Suppressor macrophage (primary cell): ENCODE measurements at regions not wholly inside any gene's neighbourhood (a gene's known extent, or its start where the extent isn't known, plus 50 kb on each side); places are given as distances from the start of the nearest gene placed in this dataset.

Experiments used
- DNase-seq, 4 experiments: peaks; one replicate each; pipeline ENCODE4 v3.0.0-alpha.2; 2020 to 2022

DNA sequence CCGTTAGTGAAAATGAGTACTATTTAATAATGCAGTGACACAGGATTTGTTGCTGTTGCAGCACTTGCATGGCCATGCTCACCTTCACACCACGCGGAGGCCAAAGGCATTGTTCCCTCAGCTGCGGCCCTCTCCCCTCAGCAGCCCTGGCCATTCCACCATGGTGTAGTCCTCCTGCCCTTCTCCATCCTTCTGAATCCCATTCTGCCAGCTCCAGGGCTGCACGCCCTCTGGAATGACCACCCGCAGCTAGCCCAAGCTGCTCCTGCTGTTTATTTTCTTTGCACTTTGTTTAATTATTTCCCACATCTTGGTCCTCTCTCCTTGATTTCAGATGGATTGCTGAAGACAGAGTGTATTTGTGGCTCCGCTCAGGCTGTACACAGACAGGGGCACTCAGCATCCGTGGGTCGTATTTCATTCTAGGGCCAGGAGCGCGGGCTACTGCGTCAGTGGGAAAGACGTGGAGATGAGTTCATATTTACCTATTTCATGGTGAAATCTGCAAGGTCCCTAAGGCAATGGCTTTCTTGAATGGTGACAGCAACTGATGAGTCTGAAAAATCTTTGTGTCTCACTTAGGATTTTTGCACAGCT lies 81.4 kb upstream of the DUSP22 start:
- DNase-seq: no peak

DNA sequence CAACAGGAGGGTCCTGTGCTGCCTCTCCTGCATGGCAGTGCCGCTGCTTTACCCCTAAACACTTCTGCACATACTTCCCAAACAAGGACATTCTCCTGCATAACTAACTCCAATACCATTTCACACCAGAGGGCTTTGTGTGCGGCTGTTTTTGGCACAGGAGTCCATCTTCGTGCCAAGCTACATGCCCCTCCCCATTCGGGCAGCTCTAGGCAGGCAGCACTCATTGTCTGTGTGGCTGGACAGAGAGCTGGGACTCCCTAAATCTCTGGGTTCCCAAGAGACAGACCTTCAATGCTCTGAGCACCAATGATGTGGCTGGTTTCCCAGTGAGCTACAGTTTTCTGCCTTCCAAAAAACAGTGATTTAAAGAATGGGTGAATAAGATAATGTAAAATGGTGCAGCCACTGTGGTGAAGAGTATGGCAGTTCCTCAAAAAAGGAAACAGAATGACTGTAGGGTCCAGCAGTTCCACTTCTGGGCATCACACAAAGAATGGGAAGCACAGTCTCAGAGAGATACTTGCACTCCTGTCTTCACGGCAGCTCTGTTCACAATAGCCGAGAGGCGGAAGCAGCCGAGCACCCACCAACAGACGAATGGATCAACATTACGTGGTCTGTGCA lies 80.3 kb upstream of the DUSP22 start:
- DNase-seq: peak in 2 of 4 experiments; percentile 29 to 46

DNA sequence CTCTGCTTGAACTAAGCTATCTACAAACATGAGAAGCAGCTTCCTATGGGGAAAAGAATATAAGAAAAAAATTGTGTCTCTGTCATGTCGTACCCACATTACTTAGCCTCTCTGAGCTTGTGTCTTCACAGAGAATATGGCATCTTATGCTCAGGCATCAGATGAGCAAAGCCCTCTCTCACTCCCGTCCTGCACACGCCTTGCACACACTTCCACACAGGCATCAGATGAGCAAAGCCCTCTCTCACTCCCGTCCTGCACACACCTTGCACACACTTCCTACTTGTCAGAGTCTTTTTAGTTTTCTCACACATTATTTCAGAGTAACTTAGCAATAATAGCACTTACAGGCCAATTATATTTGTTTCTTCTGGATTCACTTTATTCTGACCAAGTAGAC lies 79.0 kb upstream of the DUSP22 start:
- no peak for DNase-seq

DNA sequence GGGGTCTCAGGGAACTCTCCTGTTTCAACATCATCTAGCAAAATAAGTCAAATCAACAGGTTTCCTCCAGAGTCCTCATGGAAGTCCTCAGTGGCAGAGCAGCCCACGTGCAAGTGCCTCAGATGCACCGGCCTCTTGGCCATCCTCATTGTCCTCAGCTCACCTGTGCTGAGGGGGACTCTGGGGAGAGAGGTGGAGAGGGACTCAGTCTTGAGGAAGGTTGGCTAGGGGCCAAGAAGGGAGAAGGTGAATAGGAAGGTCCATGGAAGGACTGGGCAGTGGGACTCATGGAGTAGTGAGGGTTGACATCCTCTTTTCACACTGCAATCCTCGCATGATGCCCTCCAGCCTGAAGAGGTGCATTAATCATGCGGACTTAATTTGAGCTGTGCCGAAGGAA lies 77.9 kb upstream of the DUSP22 start:
- no peak for DNase-seq

DNA sequence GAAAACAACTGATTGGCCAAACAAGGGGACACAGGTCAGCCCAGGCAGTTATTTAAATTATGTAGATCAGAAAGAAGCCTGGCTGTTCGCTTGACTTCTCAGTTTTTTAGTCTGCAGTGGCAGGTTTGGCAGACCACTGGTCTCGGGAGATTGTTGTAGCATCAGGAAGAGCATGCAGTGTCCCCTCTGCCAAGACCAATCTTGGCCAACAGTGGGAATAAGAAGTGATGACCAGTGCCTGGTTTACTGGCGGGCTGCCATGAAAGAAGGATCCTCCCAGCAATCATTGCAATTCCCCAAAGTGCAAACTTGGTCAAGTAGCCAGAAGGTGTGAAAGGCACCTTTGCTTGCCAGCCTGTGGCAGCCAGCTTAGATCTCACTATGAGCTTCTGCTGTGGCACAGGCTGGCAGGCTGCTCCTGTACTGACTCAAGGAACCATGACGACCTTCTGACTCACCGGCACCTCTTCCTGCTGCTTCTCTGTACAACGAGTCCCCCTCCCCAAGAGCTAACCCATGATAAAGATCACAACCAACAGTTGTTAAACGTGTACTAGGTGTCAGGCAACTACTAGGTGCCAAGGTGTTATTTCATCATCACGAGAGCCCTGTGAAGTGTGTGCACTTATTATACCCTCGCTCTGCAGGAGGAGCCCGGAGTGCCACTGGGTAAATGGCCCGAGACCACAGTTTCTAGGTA lies 76.8 kb upstream of the DUSP22 start:
- DNase-seq: no peak

DNA sequence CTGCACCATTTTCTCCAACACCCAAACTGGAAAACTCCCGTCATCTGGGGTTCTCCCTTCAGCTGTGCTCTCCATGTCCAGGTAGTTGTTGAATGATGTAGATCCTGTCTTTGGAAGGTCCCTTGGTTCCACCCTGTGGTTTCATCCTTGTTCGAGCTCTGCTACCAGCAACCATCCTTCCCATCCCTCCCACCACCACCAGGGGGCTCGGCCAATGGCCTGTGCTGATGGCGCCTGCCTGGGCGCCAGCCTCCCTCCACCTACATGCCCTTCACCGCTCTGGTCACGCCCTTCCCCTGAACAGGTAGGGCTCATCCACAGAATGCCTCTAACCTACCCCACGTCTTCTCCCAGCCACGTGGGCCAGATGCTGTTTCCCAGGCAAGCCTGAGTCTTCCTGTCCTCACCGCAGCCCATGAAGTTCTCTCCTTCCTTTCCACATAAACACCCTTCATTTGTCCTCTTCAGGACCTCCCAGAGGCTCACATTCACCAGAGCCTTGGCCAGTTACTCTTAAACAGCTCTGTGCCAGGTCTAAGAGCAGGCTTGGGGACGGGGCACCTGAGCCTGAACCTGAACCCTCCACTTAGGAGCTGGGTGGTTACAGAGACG lies 75.1 kb upstream of the DUSP22 start:
- DNase-seq: peak in 1 of 4 experiments; percentile 58

DNA sequence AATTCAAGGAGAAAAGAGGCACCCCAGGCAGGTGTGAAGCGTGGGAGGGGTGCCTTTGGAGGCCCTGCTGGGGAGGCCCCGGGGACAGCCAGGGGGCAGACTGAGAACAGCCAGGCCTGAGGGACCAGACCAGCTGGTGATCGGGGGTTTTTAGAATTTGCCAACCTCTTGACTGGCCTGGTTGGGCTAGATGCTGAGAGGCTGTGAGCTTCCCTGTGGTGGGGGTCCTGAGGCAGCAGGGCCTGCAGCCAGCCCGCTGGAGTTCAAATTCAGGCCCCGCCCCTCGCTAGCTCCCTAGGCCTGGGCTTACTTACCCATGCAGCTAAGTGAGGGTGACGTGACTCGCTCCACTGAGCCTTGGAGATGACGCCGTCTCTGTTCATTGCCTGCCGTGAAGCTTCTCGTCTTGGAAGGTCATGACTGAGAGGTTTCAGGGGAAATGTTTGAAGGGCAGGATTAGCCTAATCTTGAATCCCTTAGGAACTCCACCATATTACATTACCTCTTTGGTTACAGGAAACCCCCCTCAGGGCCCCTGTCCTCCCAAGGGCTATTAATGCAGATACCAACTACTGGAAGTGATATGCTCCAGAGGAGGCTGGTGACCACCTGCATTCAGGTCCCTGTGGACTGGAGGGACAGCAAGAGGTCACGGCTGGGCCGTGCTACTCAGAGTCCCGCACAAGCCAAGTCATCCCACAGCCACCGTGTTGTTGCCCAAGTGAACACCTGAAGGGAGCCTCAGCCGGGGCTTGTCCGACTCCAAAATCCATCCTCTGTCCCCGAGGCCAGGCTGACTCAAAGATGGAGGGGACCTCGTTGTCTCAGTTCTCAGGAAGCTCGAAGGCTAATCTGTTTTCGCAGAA lies 73.9 kb upstream of the DUSP22 start:
- no peak for DNase-seq

DNA sequence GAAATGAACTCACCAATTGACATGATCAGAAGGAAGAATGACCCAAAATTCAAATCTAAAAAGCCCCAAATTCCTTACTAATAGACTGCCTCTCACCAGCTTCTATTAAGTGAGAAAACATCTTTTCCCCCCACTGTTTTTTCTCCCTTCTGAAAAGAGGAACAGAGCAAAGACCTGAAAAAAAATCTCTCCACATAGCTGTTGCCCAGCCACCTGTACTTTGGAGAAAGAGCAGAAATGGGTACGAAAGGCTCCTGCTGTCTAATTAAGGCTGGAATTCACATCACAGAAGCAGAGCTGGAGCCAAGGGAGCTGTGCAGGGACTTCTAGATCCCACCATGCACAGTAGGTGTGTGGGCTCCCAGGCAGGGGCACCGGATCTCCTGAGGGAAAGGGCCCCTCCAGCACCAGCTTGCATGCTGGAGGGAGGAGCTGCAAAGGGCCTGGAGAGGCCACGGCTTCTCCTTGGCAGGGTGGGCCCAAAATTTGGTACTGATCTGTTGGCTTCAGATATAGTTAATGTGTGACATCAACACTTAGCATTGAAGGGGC lies 73.2 kb upstream of the DUSP22 start:
- DNase-seq: no peak

DNA sequence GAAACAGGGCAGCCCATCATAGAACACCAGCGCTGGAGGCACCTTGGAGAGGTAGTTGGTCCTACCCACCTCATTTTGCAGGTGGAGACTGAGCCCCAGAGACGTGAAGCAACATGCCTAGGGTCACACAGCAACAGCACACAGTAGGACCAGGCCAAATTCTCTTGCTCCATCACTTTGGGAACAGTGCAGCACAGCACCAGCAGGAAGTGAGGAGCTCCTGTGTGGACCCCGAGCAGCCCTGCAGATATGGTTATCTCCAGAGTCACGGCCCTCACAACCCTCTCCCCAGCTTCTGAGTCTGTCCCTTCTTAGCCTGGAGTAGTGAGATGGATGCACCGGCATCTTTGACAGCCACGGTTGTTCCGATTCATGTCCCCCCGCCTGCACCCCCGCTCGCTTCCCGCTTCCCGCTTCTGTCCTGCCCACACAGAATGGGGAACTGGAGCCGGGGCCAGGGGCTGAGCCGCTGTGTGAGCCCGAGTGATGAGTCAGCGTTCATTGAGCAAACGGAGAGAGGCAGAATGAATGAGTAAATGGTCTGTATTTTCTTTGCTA lies 72.6 kb upstream of the DUSP22 start:
- DNase-seq: peak; percentile 88 to 96 (median 92)

DNA sequence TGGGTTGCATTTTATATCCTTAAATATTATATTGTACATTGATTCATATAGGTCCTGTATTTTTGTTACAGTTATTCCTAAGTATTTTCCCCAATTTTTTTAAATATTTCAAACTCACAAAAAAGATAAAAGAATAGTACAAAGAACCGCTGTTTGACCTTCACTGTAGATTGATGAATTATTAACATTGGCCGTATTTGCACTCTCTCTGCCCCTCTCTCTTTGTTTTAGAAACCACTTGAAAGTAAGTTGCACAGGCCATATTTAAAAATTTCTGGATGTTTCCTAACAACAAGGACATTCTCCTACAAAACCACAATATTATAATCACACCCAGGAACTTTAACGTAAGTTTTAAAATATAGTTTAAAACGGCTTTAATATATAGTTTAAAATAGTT lies 72.0 kb upstream of the DUSP22 start:
- DNase-seq: no peak

DNA sequence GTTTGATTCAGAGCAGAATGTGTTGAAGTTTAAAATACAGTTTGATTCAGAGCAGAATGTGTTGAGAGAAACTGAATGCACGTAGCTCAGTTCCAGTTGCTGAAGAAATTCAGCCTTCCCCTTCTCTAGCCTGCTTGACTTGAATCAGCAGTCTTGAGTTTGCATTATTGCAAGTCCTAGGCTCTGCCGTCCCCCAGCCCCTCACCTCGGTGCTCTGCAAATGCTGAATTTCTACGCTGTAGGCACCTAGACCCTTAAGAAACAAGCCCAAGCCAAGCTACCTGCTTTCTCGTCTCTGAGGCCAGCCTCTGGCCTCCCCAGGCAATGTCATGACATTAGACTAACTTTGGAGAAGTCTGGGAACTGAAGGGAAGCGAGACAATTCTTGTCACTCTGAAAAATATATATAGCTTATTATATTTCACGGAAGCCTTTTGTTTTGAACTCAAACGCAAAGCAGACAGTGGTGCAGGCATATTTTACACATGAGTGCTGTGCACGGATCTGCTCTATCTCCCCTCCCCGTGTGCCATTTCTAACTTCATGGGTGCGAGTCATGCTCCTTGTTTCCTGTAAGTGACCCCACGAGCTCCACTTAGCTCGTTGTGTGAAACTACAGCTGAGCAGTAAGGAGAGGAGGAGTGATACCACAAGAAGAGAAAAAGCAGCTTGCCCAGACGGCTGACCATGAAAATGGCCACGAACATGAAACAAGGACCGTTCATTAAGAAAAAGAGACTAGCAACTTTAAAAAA lies 71.4 kb upstream of the DUSP22 start:
- peak; percentile 19 to 57 (median 32) for DNase-seq

DNA sequence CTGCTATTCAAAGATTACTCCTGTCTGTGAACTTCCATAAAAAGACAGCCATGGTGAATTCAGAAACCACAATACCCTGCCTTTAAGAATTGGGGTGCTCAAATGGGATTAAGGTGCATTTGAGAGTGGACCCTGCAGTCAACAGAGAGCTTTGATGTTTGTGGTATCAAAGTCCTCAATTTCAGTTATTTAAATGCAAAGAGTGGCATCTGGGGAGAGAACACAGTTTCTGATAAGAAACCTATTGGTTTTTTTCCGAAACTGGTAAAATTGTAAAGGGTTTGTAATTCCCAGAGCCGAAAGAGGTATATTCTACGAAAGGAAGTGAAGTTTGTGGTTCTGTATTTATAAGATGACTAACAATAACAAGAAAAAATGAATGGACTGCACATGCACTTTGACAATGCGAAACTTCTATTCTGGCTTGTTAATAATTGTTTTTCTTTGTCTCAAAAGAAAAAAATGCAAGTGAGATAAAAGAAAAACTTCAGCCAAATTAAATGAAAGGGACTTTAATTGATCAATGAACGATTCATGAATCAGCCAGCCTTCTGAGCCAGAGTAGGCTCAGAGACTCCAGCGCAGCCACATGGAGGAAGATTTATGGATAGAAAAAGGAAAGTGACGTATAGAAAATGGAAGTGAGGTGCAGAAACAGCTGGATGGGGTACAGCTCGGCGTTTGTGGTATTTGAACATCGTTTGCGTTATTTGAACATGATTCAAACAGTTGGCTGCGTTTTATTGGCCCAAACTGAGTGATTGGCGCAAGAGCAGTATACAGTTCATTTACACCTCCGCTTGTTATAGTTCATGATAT lies 70.5 kb upstream of the DUSP22 start:
- no peak for DNase-seq

DNA sequence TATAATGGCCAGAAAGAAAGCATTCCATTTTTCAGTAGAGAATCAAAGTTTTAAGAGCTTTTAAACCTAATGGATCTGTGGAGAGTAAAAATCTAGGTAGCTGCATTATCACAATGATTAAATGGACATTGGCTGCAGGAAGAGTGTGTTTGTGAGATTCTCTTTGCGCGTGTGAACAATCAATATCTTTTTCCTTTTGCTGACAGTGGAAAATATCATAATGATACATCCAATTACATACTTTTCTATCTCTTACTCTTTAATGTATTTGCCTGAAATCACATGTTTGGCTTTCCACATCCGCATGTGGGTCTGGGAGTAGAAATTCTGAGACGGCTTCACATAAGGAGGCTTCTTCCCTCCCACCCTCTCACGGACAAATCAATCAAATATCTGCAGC lies 69.8 kb upstream of the DUSP22 start:
- no peak for DNase-seq

DNA sequence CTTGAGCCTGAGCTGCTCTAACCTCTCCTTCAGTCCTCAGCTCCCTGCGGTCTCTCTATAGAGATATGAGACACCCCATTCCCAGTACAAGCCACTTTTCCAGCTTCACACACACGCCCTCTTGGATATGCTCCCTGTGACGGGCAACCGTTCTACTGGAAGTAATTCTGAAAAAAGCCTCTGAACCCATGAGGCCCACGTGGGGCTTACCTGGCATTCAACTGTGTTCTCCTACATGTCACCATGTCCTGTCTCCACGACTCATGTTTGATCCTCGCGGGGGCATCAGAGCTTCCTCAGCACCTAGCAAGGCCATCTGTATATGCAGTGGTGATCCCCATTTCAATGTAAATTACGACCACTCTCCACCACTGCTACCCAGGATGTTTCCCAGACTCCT lies 69.2 kb upstream of the DUSP22 start:
- DNase-seq: no peak

DNA sequence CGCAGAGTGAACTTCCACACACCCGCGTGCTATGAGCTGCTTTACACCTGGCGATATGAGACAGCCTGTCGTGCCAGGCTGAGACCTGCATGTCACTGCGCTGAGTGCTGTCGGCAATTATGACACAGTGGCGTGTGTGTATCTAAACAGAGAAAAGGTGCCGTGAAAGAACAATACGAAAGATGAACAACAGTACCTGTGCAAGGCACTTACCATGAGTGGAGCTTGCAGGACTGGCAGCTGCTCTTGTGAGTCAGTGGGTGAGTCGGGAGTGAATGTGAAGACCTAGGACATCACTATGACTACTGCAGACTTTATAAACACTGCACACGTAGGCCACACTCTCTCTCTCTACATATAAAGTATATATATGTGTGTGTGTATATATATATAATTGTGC lies 68.5 kb upstream of the DUSP22 start:
- no peak for DNase-seq

DNA sequence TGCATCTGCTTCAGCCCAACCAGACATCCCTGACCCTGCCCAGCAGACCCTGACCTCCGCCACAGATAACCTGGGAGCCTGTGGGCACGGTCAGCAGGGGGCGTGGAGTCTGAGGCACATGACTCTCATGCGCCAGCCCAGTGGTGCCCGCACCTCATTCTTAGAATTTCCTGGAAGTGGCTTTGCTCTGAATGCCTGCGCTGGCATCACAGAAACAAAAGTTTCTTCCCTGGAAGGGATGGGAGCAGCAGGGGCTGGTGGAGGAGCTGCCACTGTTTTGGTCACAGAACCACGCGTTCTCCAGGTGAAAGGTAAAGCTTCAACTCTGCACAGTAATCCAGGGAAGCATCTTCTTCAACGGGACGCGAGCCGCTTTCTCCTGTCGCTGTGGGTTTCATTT lies 67.9 kb upstream of the DUSP22 start:
- no peak for DNase-seq

DNA sequence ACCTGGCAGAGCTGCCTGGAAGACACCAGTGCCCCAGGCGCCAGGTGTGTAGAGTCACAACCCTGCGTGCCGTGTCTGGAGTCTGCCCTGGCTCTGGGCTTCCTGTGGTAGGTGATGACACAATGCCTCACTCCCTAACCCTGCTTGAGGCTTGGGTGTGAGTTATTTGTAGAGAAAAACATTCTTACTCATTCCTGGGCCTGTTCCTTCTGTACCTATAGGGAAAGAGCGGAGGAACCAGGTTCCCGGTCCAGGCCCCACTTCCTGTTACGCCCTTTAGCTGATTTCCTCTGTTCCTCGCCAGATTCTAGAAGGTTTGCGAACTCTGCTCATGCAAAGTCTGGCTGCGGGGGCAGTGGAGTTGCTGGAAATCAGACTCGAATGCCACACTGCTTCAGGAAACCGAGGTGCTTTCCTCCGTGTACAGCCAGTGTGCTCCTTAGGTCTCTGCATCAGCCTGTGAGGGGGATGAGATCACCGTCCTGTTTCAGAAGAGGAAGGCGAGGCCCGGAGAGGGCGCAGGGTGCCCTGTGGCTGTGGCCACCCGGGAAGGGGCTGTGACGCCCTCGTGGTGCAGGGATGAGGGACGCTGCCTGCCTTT lies 67.1 kb upstream of the DUSP22 start:
- peak; percentile 76 to 88 (median 80) for DNase-seq

DNA sequence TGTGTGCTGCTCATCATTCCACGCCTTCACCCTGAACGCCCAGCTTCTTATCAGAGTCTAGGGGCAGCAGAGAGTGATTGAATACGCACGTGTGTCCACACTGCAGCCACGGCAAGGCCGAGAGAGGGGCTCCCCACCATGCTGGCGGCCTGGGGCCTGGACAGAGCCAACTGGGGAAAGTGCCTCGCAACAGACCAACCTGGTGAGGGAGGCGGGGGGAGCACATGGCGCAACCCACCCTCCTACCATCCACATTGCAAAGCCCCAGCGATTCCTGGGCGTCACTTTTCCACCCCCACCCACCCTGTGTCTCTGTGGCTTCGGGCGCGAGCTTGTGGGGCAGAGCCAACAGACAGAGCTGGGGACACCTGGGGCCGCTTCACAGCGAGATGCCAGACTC lies 66.4 kb upstream of the DUSP22 start:
- no peak for DNase-seq

DNA sequence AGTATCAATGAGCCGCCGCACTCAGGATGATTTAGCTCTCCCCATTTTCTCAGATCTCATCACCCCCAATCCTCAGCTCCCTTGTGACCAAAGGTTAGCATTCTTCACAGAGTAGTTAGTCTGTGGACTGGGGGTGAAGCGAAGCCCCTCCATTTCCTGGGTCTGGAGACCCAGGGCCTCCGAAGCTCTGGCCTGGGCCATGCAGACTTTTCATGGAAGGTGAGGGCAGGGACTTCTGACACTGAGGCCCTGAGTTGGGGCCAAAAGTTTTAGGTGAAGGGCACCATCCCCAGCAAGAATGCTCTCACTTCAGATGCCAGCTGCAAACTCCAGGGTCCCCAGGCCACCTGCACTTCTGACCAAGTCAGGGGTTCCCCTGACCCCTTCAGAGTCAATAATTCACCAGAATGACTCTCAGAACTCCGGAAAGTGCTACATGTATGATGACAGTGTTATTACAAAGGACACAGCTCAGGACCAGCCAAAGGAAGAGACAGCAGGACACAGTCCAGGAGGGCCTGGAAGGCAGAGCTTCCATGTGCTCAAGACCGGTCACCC lies 65.7 kb upstream of the DUSP22 start:
- no peak for DNase-seq
